ENCODE measurements at regions not wholly inside any gene's neighbourhood (a gene's known extent, or its start where the extent isn't known, plus 50 kb on each side); places are given as distances from the start of the nearest gene placed in this dataset.

- TF ChIP-seq POLR2A (IDR thresholded peaks at IDR 0.05) (no peak), CTCF (IDR thresholded peaks at IDR 0.05) (no peak)
These were observed 134.8 kb upstream of the NAMPT start for GRCh38 chr7:106419455-106420182.

Measured in Peyer's patch (tissue), 4 donors.